Spleen (tissue), 11 donors: ENCODE measurements at regions not wholly inside any gene's neighbourhood (a gene's known extent, or its start where the extent isn't known, plus 50 kb on each side); places are given as distances from the start of the nearest gene placed in this dataset.

Source experiments
- DNase-seq: peaks from one replicate; pipeline ENCODE4 v3.0.0-alpha.2; 2020
- H3K27ac ChIP-seq, 8 donors: fragments of 200-600 bp; sonication (generic) in 7 of 8; 1 replicate in 4 of 8; 2 replicates in 4 of 8; pipeline versions ENCODE4 v1.5.0 to v1.8.0; 2016 to 2021; ENCODE audit warnings: inconsistent platforms in 4 of 8, mild to moderate bottlenecking in 4 of 8, moderate library complexity in 1 of 8
- H3K27me3 ChIP-seq, 7 donors: fragments of 200-600 bp; sonication (generic) in 6 of 7; replicated peaks in 1 of 7; 1 replicate in 4 of 7; 2 replicates in 3 of 7; pipeline versions ENCODE4 v1.5.0 to v1.8.0; 2016 to 2021; ENCODE audit warnings: inconsistent platforms in 3 of 7, mild to moderate bottlenecking in 1 of 7
- H3K36me3 ChIP-seq, 6 donors: fragments of 200-600 bp; sonication (generic) in 5 of 6; 1 replicate in 4 of 6; 2 replicates in 2 of 6; pipeline versions ENCODE4 v1.5.0 to v1.8.0; 2016 to 2021; ENCODE audit warnings: inconsistent platforms in 2 of 6
- H3K4me1 ChIP-seq, 6 donors: fragments of 200-600 bp; sonication (generic) in 5 of 6; 1 replicate in 3 of 6; 2 replicates in 3 of 6; pipeline versions ENCODE4 v1.5.0 to v1.8.0; 2016 to 2021; ENCODE audit warnings: inconsistent platforms in 3 of 6
- H3K4me3 ChIP-seq, 8 donors: fragments of 200-600 bp; sonication (generic) in 7 of 8; 1 replicate in 4 of 8; 2 replicates in 4 of 8; pipeline versions ENCODE4 v1.5.0 to v1.8.0; 2016 to 2021; ENCODE audit warnings: inconsistent platforms in 4 of 8, mild to moderate bottlenecking in 4 of 8, moderate library complexity in 2 of 8
- H3K9me3 ChIP-seq, 8 donors: fragments of 200-600 bp; sonication (generic) in 7 of 8; 1 replicate in 4 of 8; 2 replicates in 4 of 8; pipeline versions ENCODE4 v1.5.0 to v1.8.0; 2016 to 2021; ENCODE audit warnings: inconsistent platforms in 4 of 8
- POLR2A ChIP-seq, 3 donors: fragments of 450-650 bp; IDR thresholded peaks; one replicate each; pipeline ENCODE4 v1.5.1; 2017; ENCODE audit warnings: antibody characterized with exemption in 3 of 3, mild to moderate bottlenecking in 1 of 3
- POLR2AphosphoS5 ChIP-seq, 3 donors: sonication (generic); formaldehyde crosslinking; IDR thresholded peaks; one replicate each; pipeline ENCODE4 v1.5.1; 2017; ENCODE audit warnings: antibody characterized with exemption in 3 of 3
- WGBS, 5 donors: extraction: QIAGEN DNeasy Blood & Tissue Kit in 3 of 5; methylation state at CpG; one replicate each; pipeline versions ENCODE4 v1.1.5 to v1.1.7; 2013 to 2018; 5-methylcytosine and 5-hydroxymethylcytosine counted together
- intact Hi-C: fragments of 100-400 bp; cut with DNase I; formaldehyde crosslinking; loops from one replicate; pipeline ENCODE4 v1.15.0; 2023; ENCODE audit warnings: low total_unique reads
- TF ChIP-seq, protein P1 (sequence below), 11 experiments: fragments of 200-600 bp in 7 of 11; fragments of 450-650 bp in 4 of 11; sonication (generic) in 4 of 11; IDR thresholded peaks in 8 of 11; conservative IDR thresholded peaks in 3 of 11; 1 replicate in 7 of 11; 2 replicates in 4 of 11; pipeline versions ENCODE4 v1.4.0 to v1.8.0; 2016 to 2021; ENCODE audit warnings: antibody characterized with exemption in 11 of 11, inconsistent platforms in 4 of 11, mild to moderate bottlenecking in 1 of 11
- donor health status: healthy with polysubstance abuse.
- donor health status: DM: no; HTN: no; CAD: no; lungs with moderate emphysema.
- donor health status: DM: no; HTN: no; CAD: no.
- donor health status: Bipolar disorder and iron deficiency.
- donor health status: healthy.
- donor health status: DM: no; HTN: no; CAD: no.
- donor health status: DM: yes; HTN: yes; CAD: no.

- 81 to 95% (median 91%) methylated on average over 1 of the region's 1 CpG for WGBS, 5 donors
- H3K36me3 ChIP-seq: no peaks in the 10 kb centered on the region
- no peaks in the 10 kb centered on the region for H3K4me1 ChIP-seq
- intact Hi-C loops: no loop called here
- DNase-seq: no peak
- no peaks in the 10 kb centered on the region for H3K9me3 ChIP-seq
- no peak overlapping the region for H3K4me3 ChIP-seq
- H3K27ac ChIP-seq: no peak overlapping the region
- TF ChIP-seq POLR2AphosphoS5 (IDR thresholded peaks at IDR 0.05) (no peak), POLR2A (IDR thresholded peaks at IDR 0.05) (no peak)
- TF ChIP-seq, protein P1, sequence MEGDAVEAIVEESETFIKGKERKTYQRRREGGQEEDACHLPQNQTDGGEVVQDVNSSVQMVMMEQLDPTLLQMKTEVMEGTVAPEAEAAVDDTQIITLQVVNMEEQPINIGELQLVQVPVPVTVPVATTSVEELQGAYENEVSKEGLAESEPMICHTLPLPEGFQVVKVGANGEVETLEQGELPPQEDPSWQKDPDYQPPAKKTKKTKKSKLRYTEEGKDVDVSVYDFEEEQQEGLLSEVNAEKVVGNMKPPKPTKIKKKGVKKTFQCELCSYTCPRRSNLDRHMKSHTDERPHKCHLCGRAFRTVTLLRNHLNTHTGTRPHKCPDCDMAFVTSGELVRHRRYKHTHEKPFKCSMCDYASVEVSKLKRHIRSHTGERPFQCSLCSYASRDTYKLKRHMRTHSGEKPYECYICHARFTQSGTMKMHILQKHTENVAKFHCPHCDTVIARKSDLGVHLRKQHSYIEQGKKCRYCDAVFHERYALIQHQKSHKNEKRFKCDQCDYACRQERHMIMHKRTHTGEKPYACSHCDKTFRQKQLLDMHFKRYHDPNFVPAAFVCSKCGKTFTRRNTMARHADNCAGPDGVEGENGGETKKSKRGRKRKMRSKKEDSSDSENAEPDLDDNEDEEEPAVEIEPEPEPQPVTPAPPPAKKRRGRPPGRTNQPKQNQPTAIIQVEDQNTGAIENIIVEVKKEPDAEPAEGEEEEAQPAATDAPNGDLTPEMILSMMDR (IDR thresholded peaks at IDR 0.05 in 8 of 11, conservative IDR thresholded peaks at IDR 0.05 in 3 of 11): no peak
- H3K27me3 ChIP-seq: no peaks in the 10 kb centered on the region
Observed at GRCh38 chr5:30325795-30326194, 867.7 kb upstream of the CDH6 start.

DNA sequence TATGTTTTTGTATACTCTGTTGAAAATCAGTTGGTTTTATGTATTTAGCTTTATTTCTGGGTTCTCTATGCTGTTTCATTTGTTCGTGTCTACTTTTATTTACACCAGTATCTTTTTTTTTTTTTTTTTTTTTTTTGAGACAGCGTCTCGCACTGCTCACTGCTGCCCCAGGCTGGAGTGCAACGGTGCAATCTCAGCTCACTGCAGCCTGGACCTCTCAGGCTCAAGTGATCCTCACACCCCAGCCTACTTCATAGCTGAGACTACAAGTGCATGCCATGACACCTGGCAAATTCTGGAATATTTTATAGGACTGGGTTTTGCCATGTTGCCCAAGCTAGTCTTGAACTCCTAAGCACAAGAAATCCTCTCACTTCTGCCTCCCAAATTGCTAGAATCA is 869.4 kb upstream of the CDH6 start:
- H3K27ac ChIP-seq: no peak overlapping the region
- peaks cover 0 to 6% (median 0%) of the 10 kb centered on the region in 8 donors for H3K9me3 ChIP-seq
- H3K4me3 ChIP-seq: no peak overlapping the region
- no peaks in the 10 kb centered on the region for H3K36me3 ChIP-seq
- no peaks in the 10 kb centered on the region for H3K27me3 ChIP-seq
- TF ChIP-seq, protein P1 (IDR thresholded peaks at IDR 0.05 in 8 of 11, conservative IDR thresholded peaks at IDR 0.05 in 3 of 11): no peak
- TF ChIP-seq POLR2A (IDR thresholded peaks at IDR 0.05): no peak
- no peak for TF ChIP-seq POLR2AphosphoS5 (IDR thresholded peaks at IDR 0.05)
- DNase-seq: no peak
- 43 to 79% (median 71%) methylated on average over 4 of the region's 4 CpGs for WGBS, 5 donors
- H3K4me1 ChIP-seq: no peaks in the 10 kb centered on the region
- intact Hi-C loops: no loop called here

DNA sequence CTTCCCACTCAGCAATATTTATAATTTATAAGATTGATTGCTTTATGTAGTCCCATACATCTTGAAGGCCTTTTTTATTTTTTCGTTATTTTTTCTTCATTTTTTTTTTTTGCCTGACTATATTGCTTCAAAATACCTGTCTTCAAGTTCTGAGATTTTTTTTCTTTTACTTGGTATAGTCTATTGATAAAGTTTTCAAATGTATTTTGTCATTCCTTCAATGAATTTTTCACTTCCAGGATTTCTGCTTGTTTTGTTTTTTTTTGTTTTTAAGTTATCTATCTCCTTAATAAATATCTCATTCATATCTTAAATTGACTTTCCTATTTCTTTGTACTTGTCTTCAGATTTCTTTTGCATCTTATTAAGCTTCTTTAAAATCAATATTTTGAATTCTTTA is 905.6 kb upstream of the CDH6 start:
- no peak for TF ChIP-seq POLR2AphosphoS5 (IDR thresholded peaks at IDR 0.05)
- no peak for TF ChIP-seq POLR2A (IDR thresholded peaks at IDR 0.05)
- TF ChIP-seq, protein P1 (IDR thresholded peaks at IDR 0.05 in 8 of 11, conservative IDR thresholded peaks at IDR 0.05 in 3 of 11): no peak
- intact Hi-C loops: no loop called here
- DNase-seq: no peak
- H3K4me3 ChIP-seq: no peak overlapping the region
- no peak overlapping the region for H3K27ac ChIP-seq
- H3K27me3 ChIP-seq: no peaks in the 10 kb centered on the region
- no peaks in the 10 kb centered on the region for H3K36me3 ChIP-seq
- peaks cover 0 to 49% (median 41%) of the 10 kb centered on the region in 8 donors for H3K9me3 ChIP-seq
- H3K4me1 ChIP-seq: no peaks in the 10 kb centered on the region
- 69 to 86% (median 76%) methylated on average over 1 of the region's 1 CpG for whole genome bisulfite sequencing, 5 donors

GRCh38 chr5:30279237-30279636 is 914.2 kb upstream of the CDH6 start:
- intact Hi-C loops: no loop called here
- Histone ChIP-seq H3K9me3 (peaks cover 0 to 26% (median 12%) of the 10 kb centered on the region in 8 donors), H3K27me3 (no peaks in the 10 kb centered on the region), H3K36me3 (no peaks in the 10 kb centered on the region), H3K4me3 (no peak overlapping the region), H3K4me1 (no peaks in the 10 kb centered on the region), H3K27ac (no peak overlapping the region)
- TF ChIP-seq POLR2AphosphoS5 (IDR thresholded peaks at IDR 0.05) (no peak), POLR2A (IDR thresholded peaks at IDR 0.05) (no peak)
- TF ChIP-seq, protein P1 (IDR thresholded peaks at IDR 0.05 in 8 of 11, conservative IDR thresholded peaks at IDR 0.05 in 3 of 11): no peak
- DNase-seq: no peak
- WGBS, 5 donors: 74 to 82% (median 80%) methylated on average over 2 of the region's 2 CpGs
